ENCODE measurements at regions not wholly inside any gene's neighbourhood (a gene's known extent, or its start where the extent isn't known, plus 50 kb on each side); places are given as distances from the start of the nearest gene placed in this dataset.

DNA sequence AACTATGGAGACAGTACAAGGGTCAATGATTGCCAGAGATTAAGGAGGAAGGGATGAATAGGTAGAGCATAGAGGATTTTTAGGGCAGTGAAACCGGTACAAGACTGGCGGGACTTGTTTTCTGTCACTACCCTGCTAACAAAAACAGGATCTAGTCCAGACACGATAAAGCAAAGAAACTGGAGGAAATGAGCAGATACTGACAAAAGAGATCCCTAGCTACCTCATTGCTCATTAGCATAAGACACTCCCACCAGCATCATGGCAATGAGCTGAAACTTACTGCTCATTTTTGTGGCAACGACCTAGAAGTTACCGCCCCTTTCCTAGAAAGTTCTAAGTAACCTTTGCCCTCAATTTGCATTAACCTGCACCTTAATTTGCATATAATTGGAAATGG lies 131.2 kb downstream of the ETAA1 start:
- H3K36me3 ChIP-seq, result no peaks in the 10 kb centered on the region
- no peak overlapping the region for H3K27ac ChIP-seq
- H3K9me3 ChIP-seq, result no peaks in the 10 kb centered on the region
- TF ChIP-seq POLR2A (IDR thresholded peaks at IDR 0.05), result no peak
- TF ChIP-seq, protein P1, sequence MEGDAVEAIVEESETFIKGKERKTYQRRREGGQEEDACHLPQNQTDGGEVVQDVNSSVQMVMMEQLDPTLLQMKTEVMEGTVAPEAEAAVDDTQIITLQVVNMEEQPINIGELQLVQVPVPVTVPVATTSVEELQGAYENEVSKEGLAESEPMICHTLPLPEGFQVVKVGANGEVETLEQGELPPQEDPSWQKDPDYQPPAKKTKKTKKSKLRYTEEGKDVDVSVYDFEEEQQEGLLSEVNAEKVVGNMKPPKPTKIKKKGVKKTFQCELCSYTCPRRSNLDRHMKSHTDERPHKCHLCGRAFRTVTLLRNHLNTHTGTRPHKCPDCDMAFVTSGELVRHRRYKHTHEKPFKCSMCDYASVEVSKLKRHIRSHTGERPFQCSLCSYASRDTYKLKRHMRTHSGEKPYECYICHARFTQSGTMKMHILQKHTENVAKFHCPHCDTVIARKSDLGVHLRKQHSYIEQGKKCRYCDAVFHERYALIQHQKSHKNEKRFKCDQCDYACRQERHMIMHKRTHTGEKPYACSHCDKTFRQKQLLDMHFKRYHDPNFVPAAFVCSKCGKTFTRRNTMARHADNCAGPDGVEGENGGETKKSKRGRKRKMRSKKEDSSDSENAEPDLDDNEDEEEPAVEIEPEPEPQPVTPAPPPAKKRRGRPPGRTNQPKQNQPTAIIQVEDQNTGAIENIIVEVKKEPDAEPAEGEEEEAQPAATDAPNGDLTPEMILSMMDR (IDR thresholded peaks at IDR 0.05), result no peak
- H3K4me3 ChIP-seq, result no peak overlapping the region
- H3K27me3 ChIP-seq, result no peaks in the 10 kb centered on the region
- no peak for DNase-seq
- no peaks in the 10 kb centered on the region for H3K4me1 ChIP-seq

DNA sequence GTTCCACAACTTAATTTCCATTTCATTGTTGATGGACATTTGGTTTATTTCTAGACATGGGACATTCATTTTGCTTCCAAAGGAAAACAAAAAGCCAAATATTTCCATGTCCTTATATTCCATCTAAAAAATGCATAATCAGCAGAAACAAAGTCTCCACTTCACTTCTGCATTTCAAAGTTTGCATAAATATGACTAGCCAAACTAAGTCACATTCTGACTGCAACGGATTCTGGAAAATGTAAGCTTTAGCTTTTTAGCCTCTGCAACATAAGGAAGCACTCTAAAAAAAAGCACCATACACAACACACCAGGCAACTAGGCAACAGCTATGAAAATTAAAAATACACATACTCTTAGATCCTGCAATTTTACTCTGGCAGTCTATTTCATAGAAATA lies 135.3 kb downstream of the ETAA1 start:
- DNase-seq, result no peak
- TF ChIP-seq, protein P1 (IDR thresholded peaks at IDR 0.05), result no peak
- TF ChIP-seq POLR2A (IDR thresholded peaks at IDR 0.05), result no peak

DNA sequence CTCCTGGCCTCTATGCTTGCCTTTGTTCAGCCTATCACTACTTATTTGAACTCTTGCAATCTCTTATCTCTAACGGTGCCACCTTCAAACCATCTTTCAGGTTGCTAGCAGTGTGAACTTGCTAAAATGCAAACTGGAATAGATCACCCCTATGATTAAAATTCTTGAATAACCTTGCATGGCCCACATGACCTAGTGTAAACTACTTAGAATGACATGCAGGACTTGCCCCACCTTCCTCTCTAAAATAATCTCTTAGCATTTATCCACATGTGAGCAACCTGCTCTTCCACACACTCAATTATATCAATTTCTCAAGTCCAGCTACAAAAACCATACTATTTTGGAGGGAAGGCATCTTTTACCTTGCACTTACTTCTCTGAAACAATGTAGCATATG lies 137.6 kb downstream of the ETAA1 start:
- no peak overlapping the region for H3K4me3 ChIP-seq
- TF ChIP-seq POLR2A (IDR thresholded peaks at IDR 0.05), result no peak
- TF ChIP-seq, protein P1 (IDR thresholded peaks at IDR 0.05), result no peak

More for the DNA sequence above, 135.3 kb downstream of the ETAA1 start:
- Histone ChIP-seq H3K9me3 (no peaks in the 10 kb centered on the region), H3K27ac (no peak overlapping the region), H3K27me3 (no peaks in the 10 kb centered on the region), H3K4me3 (no peak overlapping the region), H3K4me1 (no peaks in the 10 kb centered on the region), H3K36me3 (no peaks in the 10 kb centered on the region)

DNA sequence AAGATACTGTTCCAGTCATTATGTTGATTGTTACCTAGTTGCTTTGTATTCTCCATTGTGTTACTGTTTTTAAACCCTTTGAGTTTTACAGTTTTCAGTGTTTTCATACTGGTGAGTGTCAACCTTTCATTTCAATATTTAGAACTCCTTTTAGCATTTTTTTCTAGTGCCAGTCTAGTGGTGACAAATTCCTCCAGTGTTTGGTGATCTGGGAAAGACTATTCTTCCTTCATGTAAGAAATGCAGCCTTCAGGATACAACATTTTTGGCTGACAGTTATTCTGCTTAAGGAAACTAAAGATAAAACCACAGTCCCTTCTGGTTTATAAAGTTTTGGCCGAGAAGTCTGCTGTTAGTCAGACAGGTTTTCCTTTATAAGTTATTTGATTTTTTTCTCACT lies 143.8 kb downstream of the ETAA1 start:
- no peaks in the 10 kb centered on the region for H3K27me3 ChIP-seq
- no peak overlapping the region for H3K27ac ChIP-seq
- H3K4me1 ChIP-seq, result no peaks in the 10 kb centered on the region
- no peaks in the 10 kb centered on the region for H3K36me3 ChIP-seq
- H3K9me3 ChIP-seq, result no peaks in the 10 kb centered on the region
- TF ChIP-seq POLR2A (IDR thresholded peaks at IDR 0.05), result no peak
- TF ChIP-seq, protein P1 (IDR thresholded peaks at IDR 0.05), result no peak
- no peak for DNase-seq
- no peak overlapping the region for H3K4me3 ChIP-seq

More for the DNA sequence above, 137.6 kb downstream of the ETAA1 start:
- H3K27ac ChIP-seq, result no peak overlapping the region
- DNase-seq, result no peak
- H3K4me1 ChIP-seq, result no peaks in the 10 kb centered on the region
- H3K9me3 ChIP-seq, result no peaks in the 10 kb centered on the region
- H3K36me3 ChIP-seq, result no peaks in the 10 kb centered on the region
- H3K27me3 ChIP-seq, result no peaks in the 10 kb centered on the region

DNA sequence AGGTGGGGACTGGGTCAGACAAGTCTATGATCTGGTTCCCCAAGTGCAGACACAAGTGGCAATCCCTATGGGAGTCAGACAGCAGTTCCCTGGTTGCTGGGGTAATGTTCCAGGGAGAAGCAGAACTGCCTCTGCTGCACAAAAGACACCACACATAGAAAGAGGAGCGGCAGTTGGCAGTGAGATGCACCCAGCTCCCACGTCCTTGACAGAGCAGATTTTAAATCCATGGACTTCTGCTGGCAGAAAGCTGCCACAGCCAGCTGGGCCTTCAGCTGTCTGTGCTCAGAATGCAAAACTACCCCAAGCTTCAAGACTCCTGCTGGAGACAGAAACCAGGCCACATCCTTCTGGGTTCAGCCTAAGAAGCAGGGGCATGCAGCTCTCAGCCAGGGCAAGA lies 147.2 kb downstream of the ETAA1 start:
- H3K9me3 ChIP-seq, result no peaks in the 10 kb centered on the region
- no peak for TF ChIP-seq POLR2A (IDR thresholded peaks at IDR 0.05)
- TF ChIP-seq, protein P1 (IDR thresholded peaks at IDR 0.05), result no peak
- no peak overlapping the region for H3K4me3 ChIP-seq
- H3K36me3 ChIP-seq, result no peaks in the 10 kb centered on the region
- no peak for DNase-seq
- H3K4me1 ChIP-seq, result no peaks in the 10 kb centered on the region
- no peaks in the 10 kb centered on the region for H3K27me3 ChIP-seq
- no peak overlapping the region for H3K27ac ChIP-seq
